ENCODE measurements at regions not wholly inside any gene's neighbourhood (a gene's known extent, or its start where the extent isn't known, plus 50 kb on each side); places are given as distances from the start of the nearest gene placed in this dataset.

DNA sequence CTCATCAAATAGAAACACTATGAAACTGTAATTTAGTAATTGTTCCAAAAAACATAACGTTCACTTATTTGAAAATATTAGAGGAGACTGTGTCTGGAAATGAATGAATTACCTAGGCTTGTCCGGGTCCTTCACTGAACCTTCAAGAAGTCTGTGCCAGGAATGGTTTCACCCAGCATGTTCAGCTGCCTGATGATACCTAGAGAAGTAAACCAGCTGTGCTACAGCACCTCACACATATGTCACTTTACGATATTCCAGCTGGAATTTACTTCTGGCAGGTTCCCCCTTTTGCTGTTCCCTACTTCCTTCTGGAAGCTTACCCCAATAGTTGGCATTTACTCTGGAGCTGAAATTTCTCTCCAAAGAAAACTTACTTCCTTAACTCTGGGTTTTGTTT, 906.5 kb downstream of the FAT4 start:
- H3K27ac Mint-ChIP-seq (ENCODE audit: unreplicated experiment) = no peak overlapping the region
- H3K36me3 Mint-ChIP-seq (ENCODE audit: low read depth, unreplicated experiment) = no peaks in the 10 kb centered on the region
- no peaks in the 10 kb centered on the region for H3K4me1 Mint-ChIP-seq (ENCODE audit: unreplicated experiment)
- no peaks in the 10 kb centered on the region for H3K27me3 Mint-ChIP-seq (ENCODE audit: unreplicated experiment)
- no peaks in the 10 kb centered on the region for H3K9me3 Mint-ChIP-seq (ENCODE audit: unreplicated experiment)
- DNase-seq (ENCODE audit: low spot score) = no peak
- TF ChIP-seq, protein P1, sequence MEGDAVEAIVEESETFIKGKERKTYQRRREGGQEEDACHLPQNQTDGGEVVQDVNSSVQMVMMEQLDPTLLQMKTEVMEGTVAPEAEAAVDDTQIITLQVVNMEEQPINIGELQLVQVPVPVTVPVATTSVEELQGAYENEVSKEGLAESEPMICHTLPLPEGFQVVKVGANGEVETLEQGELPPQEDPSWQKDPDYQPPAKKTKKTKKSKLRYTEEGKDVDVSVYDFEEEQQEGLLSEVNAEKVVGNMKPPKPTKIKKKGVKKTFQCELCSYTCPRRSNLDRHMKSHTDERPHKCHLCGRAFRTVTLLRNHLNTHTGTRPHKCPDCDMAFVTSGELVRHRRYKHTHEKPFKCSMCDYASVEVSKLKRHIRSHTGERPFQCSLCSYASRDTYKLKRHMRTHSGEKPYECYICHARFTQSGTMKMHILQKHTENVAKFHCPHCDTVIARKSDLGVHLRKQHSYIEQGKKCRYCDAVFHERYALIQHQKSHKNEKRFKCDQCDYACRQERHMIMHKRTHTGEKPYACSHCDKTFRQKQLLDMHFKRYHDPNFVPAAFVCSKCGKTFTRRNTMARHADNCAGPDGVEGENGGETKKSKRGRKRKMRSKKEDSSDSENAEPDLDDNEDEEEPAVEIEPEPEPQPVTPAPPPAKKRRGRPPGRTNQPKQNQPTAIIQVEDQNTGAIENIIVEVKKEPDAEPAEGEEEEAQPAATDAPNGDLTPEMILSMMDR (IDR thresholded peaks at IDR 0.05; ENCODE audit: unreplicated experiment) = no peak
- no peak overlapping the region for H3K4me3 Mint-ChIP-seq (ENCODE audit: unreplicated experiment)

DNA sequence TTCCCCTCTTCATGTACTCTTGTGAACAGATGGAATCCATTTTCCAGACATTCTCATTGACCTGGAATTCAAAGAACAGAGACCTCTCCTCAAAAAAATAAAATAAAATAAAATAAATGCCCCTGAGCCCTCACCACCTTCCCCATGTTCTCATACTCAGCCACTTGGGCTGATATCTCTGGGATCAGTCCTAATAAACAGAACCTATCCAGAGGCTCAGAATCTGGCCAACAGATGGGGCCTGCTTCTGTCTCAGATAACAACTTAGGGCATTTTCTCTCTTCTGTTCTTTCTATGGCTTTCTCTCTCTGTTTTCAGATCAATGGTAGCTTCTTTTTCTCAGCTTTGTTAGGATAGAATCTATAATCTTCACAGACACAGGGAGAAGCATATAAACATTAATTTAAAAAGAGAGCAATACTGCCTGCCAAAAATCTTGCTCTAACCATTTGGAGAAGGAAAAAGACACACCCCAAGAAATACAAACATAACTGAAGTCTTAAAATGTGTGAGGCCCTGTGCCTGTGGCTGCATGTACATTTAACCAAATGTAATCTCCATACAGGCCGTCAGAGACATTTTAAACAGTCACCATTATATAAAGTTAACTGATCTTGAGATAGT, 907.1 kb downstream of the FAT4 start:
- no peaks in the 10 kb centered on the region for H3K36me3 Mint-ChIP-seq (ENCODE audit: low read depth, unreplicated experiment)
- no peak overlapping the region for H3K27ac Mint-ChIP-seq (ENCODE audit: unreplicated experiment)
- no peaks in the 10 kb centered on the region for H3K27me3 Mint-ChIP-seq (ENCODE audit: unreplicated experiment)
- TF ChIP-seq, protein P1 (IDR thresholded peaks at IDR 0.05; ENCODE audit: unreplicated experiment) = no peak
- H3K4me3 Mint-ChIP-seq (ENCODE audit: unreplicated experiment) = no peak overlapping the region
- no peaks in the 10 kb centered on the region for H3K4me1 Mint-ChIP-seq (ENCODE audit: unreplicated experiment)
- DNase-seq (ENCODE audit: low spot score) = no peak
- H3K9me3 Mint-ChIP-seq (ENCODE audit: unreplicated experiment) = no peaks in the 10 kb centered on the region

DNA sequence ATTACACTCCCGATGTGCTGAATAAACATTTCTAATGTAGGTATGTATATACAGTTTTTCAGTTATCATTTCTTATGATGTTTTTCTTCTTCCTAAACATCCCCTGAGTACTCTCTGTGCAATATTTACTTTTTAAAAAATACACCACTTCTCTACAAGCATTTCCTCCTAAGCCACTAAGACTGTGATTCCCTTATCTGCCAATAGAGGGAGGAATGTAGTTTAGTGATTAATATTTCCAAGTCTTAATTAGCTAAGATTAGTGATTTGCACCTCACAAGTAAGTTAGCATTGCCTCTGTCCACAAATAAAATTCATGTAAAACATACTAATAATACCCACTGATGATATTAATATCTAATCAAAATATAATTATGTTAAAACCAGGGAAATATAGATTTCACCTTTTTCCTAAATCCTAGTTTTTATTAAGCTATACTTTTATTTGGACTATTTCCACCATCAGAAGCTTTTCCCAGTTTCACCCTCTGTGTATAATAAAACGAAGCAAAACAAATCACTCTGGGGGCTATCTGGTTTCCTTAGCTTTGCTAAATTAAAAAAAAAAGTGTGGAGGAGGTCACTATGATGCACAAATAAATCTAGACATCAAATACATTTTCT, 909.1 kb downstream of the FAT4 start:
- Mint-ChIP-seq H3K27ac (ENCODE audit: unreplicated experiment) (no peak overlapping the region), H3K9me3 (ENCODE audit: unreplicated experiment) (no peaks in the 10 kb centered on the region), H3K4me3 (ENCODE audit: unreplicated experiment) (no peak overlapping the region), H3K36me3 (ENCODE audit: low read depth, unreplicated experiment) (no peaks in the 10 kb centered on the region), H3K27me3 (ENCODE audit: unreplicated experiment) (no peaks in the 10 kb centered on the region), H3K4me1 (ENCODE audit: unreplicated experiment) (no peaks in the 10 kb centered on the region)
- TF ChIP-seq, protein P1 (IDR thresholded peaks at IDR 0.05; ENCODE audit: unreplicated experiment) = peak; percentile 89
- no peak for DNase-seq (ENCODE audit: low spot score)

DNA sequence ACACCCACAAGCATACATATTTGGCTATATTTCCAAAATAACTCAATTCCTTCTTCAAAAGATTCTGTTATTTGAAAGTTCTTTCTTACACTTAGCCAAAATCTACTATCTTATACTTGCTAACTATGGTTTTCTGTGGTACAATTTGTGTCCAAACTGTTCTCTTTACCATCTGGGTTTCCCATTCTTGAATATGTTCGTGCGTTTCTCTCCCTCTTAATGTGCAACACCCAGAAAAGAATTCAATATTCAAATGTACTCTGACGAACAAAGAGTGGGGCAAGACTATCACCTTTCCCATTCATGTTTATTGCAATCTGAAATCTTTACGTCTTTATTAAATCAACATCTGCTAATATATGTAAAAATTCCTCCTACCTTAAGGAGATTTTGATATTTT, 912.7 kb downstream of the FAT4 start:
- no peaks in the 10 kb centered on the region for H3K4me1 Mint-ChIP-seq (ENCODE audit: unreplicated experiment)
- no peak overlapping the region for H3K4me3 Mint-ChIP-seq (ENCODE audit: unreplicated experiment)
- H3K27ac Mint-ChIP-seq (ENCODE audit: unreplicated experiment) = no peak overlapping the region
- no peaks in the 10 kb centered on the region for H3K27me3 Mint-ChIP-seq (ENCODE audit: unreplicated experiment)
- H3K9me3 Mint-ChIP-seq (ENCODE audit: unreplicated experiment) = no peaks in the 10 kb centered on the region
- DNase-seq (ENCODE audit: low spot score) = no peak
- TF ChIP-seq, protein P1 (IDR thresholded peaks at IDR 0.05; ENCODE audit: unreplicated experiment) = no peak
- no peaks in the 10 kb centered on the region for H3K36me3 Mint-ChIP-seq (ENCODE audit: low read depth, unreplicated experiment)

DNA sequence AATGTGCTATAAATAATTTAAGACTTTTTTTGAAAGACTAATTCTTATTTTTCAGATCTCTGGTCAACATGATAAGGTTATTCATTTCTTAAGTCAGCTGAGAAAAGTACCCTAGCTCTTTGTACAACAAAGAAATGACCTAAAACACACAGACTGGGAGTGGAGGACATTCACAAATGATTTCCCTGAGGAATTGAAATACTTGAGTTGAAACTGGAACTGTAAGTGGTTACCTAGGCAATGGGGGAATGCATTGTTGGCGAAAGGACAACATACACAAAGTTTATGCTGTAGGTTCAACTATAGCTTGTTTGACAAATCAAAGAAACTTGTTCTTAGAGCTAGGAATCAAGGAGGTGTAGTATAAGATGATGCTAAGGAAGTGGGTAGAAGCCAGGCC, 915.5 kb downstream of the FAT4 start:
- H3K4me1 Mint-ChIP-seq (ENCODE audit: unreplicated experiment) = no peaks in the 10 kb centered on the region
- H3K27me3 Mint-ChIP-seq (ENCODE audit: unreplicated experiment) = no peaks in the 10 kb centered on the region

More for the DNA sequence above, 915.5 kb downstream of the FAT4 start:
- Mint-ChIP-seq H3K9me3 (ENCODE audit: unreplicated experiment) (no peaks in the 10 kb centered on the region), H3K27ac (ENCODE audit: unreplicated experiment) (no peak overlapping the region), H3K4me3 (ENCODE audit: unreplicated experiment) (no peak overlapping the region), H3K36me3 (ENCODE audit: low read depth, unreplicated experiment) (no peaks in the 10 kb centered on the region)
- TF ChIP-seq, protein P1 (IDR thresholded peaks at IDR 0.05; ENCODE audit: unreplicated experiment) = no peak
- DNase-seq (ENCODE audit: low spot score) = no peak
